H9 (cell line): ENCODE measurements at regions not wholly inside any gene's neighbourhood (a gene's known extent, or its start where the extent isn't known, plus 50 kb on each side); places are given as distances from the start of the nearest gene placed in this dataset.

Experiments used
- DNase-seq: peaks from one replicate; pipeline ENCODE4 v3.0.0-alpha.2; 2017
- H2AFZ ChIP-seq: one replicate; pipeline ENCODE4 v1.6.1; 2013; ENCODE audit warnings: mild to moderate bottlenecking, low read length, control low read depth, moderate library complexity
- H2AK5ac ChIP-seq: 2 replicates; pipeline ENCODE4 v1.6.1; 2013; ENCODE audit warnings: low read length, control low read depth, mixed read lengths; ENCODE audit not compliant: insufficient read length
- H2BK120ac ChIP-seq: one replicate; pipeline ENCODE4 v1.6.1; 2013; ENCODE audit warnings: low read depth, mild to moderate bottlenecking, low read length, control low read depth, inconsistent platforms; ENCODE audit not compliant: poor library complexity, severe bottlenecking
- H2BK12ac ChIP-seq: 2 replicates; pipeline ENCODE4 v1.6.1; 2013; ENCODE audit warnings: low read length, control low read depth, mixed read lengths, low read depth; ENCODE audit not compliant: insufficient read length
- H2BK15ac ChIP-seq: 2 replicates; pipeline ENCODE4 v1.6.1; 2013; ENCODE audit warnings: low read depth, low read length, control low read depth
- H2BK20ac ChIP-seq: one replicate; pipeline ENCODE4 v1.6.1; 2013; ENCODE audit warnings: low read depth, mild to moderate bottlenecking, low read length, control low read depth, inconsistent platforms; ENCODE audit not compliant: poor library complexity, severe bottlenecking
- H2BK5ac ChIP-seq: 2 replicates; pipeline ENCODE4 v1.6.1; 2013; ENCODE audit warnings: low read length, control low read depth, mixed read lengths; ENCODE audit not compliant: insufficient read length
- H3K14ac ChIP-seq: 2 replicates; pipeline ENCODE4 v1.6.1; 2013; ENCODE audit warnings: low read length, control low read depth; ENCODE audit not compliant: insufficient read depth
- H3K18ac ChIP-seq: 2 replicates; pipeline ENCODE4 v1.6.1; 2013; ENCODE audit warnings: low read depth, mild to moderate bottlenecking, mixed read lengths, low read length, control low read depth; ENCODE audit not compliant: insufficient read length
- H3K23ac ChIP-seq: 2 replicates; pipeline ENCODE4 v1.6.1; 2013; ENCODE audit warnings: low read length, control low read depth, mixed read lengths, low read depth; ENCODE audit not compliant: insufficient read length
- H3K23me2 ChIP-seq: 2 replicates; pipeline ENCODE4 v1.6.1; 2013; ENCODE audit warnings: low read depth, mild to moderate bottlenecking, mixed read lengths, low read length, control low read depth; ENCODE audit not compliant: insufficient read length, poor library complexity, severe bottlenecking
- H3K27ac ChIP-seq: 2 replicates; pipeline ENCODE4 v1.5.1; 2013; ENCODE audit warnings: low read length, control low read depth, mixed read lengths, low read depth; ENCODE audit not compliant: insufficient read length
- H3K27me3 ChIP-seq: 2 replicates; pipeline ENCODE4 v1.6.1; 2013; ENCODE audit warnings: low read length, control low read depth, inconsistent platforms; ENCODE audit not compliant: insufficient read depth
- H3K4ac ChIP-seq: 2 replicates; pipeline ENCODE4 v1.6.1; 2013; ENCODE audit warnings: low read depth, mild to moderate bottlenecking, control low read depth, inconsistent platforms, low read length, moderate library complexity
- H3K4me1 ChIP-seq: 2 replicates; pipeline ENCODE4 v1.6.1; 2013; ENCODE audit warnings: low read length, control low read depth, inconsistent platforms; ENCODE audit not compliant: insufficient read depth
- H3K4me2 ChIP-seq: 2 replicates; pipeline ENCODE4 v1.6.1; 2013; ENCODE audit warnings: low read length, control low read depth, mixed read lengths; ENCODE audit not compliant: insufficient read length, insufficient read depth
- H3K56ac ChIP-seq: 2 replicates; pipeline ENCODE4 v1.6.1; 2013; ENCODE audit warnings: low read depth, mild to moderate bottlenecking, mixed read lengths, low read length, control low read depth; ENCODE audit not compliant: insufficient read length
- H3K79me1 ChIP-seq: 2 replicates; pipeline ENCODE4 v1.6.1; 2013; ENCODE audit warnings: low read depth, mild to moderate bottlenecking, moderate library complexity, low read length, control low read depth, inconsistent platforms; ENCODE audit not compliant: insufficient read depth, poor library complexity, severe bottlenecking
- H3K79me2 ChIP-seq: 2 replicates; pipeline ENCODE4 v1.6.1; 2013; ENCODE audit warnings: low read length, control low read depth, inconsistent platforms; ENCODE audit not compliant: insufficient read depth
- H3K9ac ChIP-seq: 2 replicates; pipeline ENCODE4 v1.6.1; 2013; ENCODE audit warnings: low read length, control low read depth, mixed read lengths; ENCODE audit not compliant: insufficient read length; ENCODE audit errors: extremely low read depth
- H3K9me3 ChIP-seq: one replicate; pipeline ENCODE4 v1.6.1; 2013; ENCODE audit warnings: low read depth, low read length, inconsistent platforms; ENCODE audit not compliant: control insufficient read depth
- H3T11ph ChIP-seq: one replicate; pipeline ENCODE4 v1.6.1; 2013; ENCODE audit warnings: mild to moderate bottlenecking, low read length, control low read depth, inconsistent platforms
- H4K20me1 ChIP-seq: one replicate; pipeline ENCODE4 v1.6.1; 2013; ENCODE audit not compliant: control insufficient read depth, insufficient read length, insufficient read depth
- H4K5ac ChIP-seq: 2 replicates; pipeline ENCODE4 v1.6.1; 2013; ENCODE audit warnings: low read depth, mild to moderate bottlenecking, mixed read lengths, low read length, control low read depth; ENCODE audit not compliant: insufficient read length
- H4K8ac ChIP-seq: replicated peaks from 2 replicates; pipeline ENCODE4 v1.6.1; 2013; ENCODE audit warnings: low read length, control low read depth, mixed read lengths, low read depth; ENCODE audit not compliant: insufficient read length
- H4K91ac ChIP-seq: 2 replicates; pipeline ENCODE4 v1.6.1; 2013; ENCODE audit warnings: low read depth, mild to moderate bottlenecking, moderate library complexity, mixed read lengths, low read length, control low read depth; ENCODE audit not compliant: insufficient read length
- H3K27ac Mint-ChIP-seq, 3 experiments: 2 replicates in 2 of 3; 3 replicates in 1 of 3; pipeline ENCODE4 v1.8.0; 2020 to 2021; ENCODE audit warnings: mixed read lengths in 3 of 3, mild to moderate bottlenecking in 1 of 3, moderate library complexity in 1 of 3
- H3K27me3 Mint-ChIP-seq: 2 replicates; pipeline ENCODE4 v1.8.0; 2021; ENCODE audit warnings: low read depth, mild to moderate bottlenecking, moderate library complexity, mixed read lengths
- H3K36me3 Mint-ChIP-seq, 3 experiments: 2 replicates in 2 of 3; 3 replicates in 1 of 3; pipeline ENCODE4 v1.8.0; 2020 to 2021; ENCODE audit warnings: low read depth in 3 of 3, mixed read lengths in 3 of 3; ENCODE audit not compliant: insufficient read depth in 1 of 3
- H3K4me1 Mint-ChIP-seq, 2 experiments: 2 replicates each; pipeline ENCODE4 v1.8.0; 2020; ENCODE audit warnings: mixed read lengths in 2 of 2
- H3K4me3 Mint-ChIP-seq, 2 experiments: 2 replicates in 1 of 2; 3 replicates in 1 of 2; pipeline ENCODE4 v1.8.0; 2020 to 2021; ENCODE audit warnings: mild to moderate bottlenecking in 2 of 2, mixed read lengths in 2 of 2, moderate library complexity in 1 of 2
- H3K9me3 Mint-ChIP-seq, 2 experiments: 2 replicates in 1 of 2; 3 replicates in 1 of 2; pipeline ENCODE4 v1.8.0; 2020; ENCODE audit warnings: mild to moderate bottlenecking in 2 of 2, mixed read lengths in 2 of 2, moderate library complexity in 1 of 2
- CTCF ChIP-seq: fragments of 200-600 bp; sonication (generic); conservative IDR thresholded peaks from 3 replicates; pipeline ENCODE4 v1.8.0; 2021; ENCODE audit warnings: antibody characterized with exemption, mild to moderate bottlenecking
- WGBS: extraction: QIAGEN DNeasy Blood & Tissue Kit; methylation state at CpG from one replicate; pipeline ENCODE4 v1.1.7; 2013; ENCODE audit warnings: missing lambda C conversion rate, low lambda C conversion rate, mixed read lengths; ENCODE audit not compliant: insufficient read length; ENCODE audit errors: extremely low coverage; 5-methylcytosine and 5-hydroxymethylcytosine counted together

- Histone ChIP-seq H2AK5ac (no peak overlapping the region), H4K8ac (no peak overlapping the region), H3K79me1 (no peaks in the 10 kb centered on the region), H3K4me2 (no peak overlapping the region), H2BK15ac (no peak overlapping the region), H3K4ac (no peak overlapping the region), H4K20me1 (no peaks in the 10 kb centered on the region), H2AFZ (no peak overlapping the region), H3K56ac (no peak overlapping the region), H2BK12ac (no peak overlapping the region), H3K9me3 (no peaks in the 10 kb centered on the region), H3K18ac (no peak overlapping the region), H3K23me2 (no peaks in the 10 kb centered on the region), H4K5ac (no peak overlapping the region), H2BK20ac (no peak overlapping the region), H3K14ac (no peak overlapping the region), H3K23ac (no peak overlapping the region), H3T11ph (no peak overlapping the region), H3K27me3 (no peaks in the 10 kb centered on the region), H4K91ac (no peak overlapping the region), H3K4me1 (no peaks in the 10 kb centered on the region; the same call in 1 of the 2 replicates), H3K27ac (no peak overlapping the region), H2BK120ac (no peak overlapping the region), H2BK5ac (no peak overlapping the region), H3K79me2 (no peaks in the 10 kb centered on the region), H3K9ac (no peak overlapping the region)
- H3K4me3 Mint-ChIP-seq, result no peak overlapping the region
- no peaks in the 10 kb centered on the region for H3K36me3 Mint-ChIP-seq
- no peak for TF ChIP-seq CTCF
- no peak overlapping the region for H3K27ac Mint-ChIP-seq
- peaks cover 0 to 3% of the 10 kb centered on the region in 2 experiments; a peak in 2 of 5 replicates for H3K9me3 Mint-ChIP-seq
- H3K27me3 Mint-ChIP-seq, result peaks cover 2% of the 10 kb centered on the region
- DNase-seq, result no peak
- WGBS, result no CpG with 5 or more reads among the region's 2 CpGs
- peaks cover 4 to 8% of the 10 kb centered on the region in 2 experiments for H3K4me1 Mint-ChIP-seq
These were observed 631.3 kb downstream of the MED13L start for GRCh38 chr12:115646210-115646609.
